KG1 (cell line): ENCODE measurements at regions not wholly inside any gene's neighbourhood (a gene's known extent, or its start where the extent isn't known, plus 50 kb on each side); places are given as distances from the start of the nearest gene placed in this dataset.

Source experiments
- DNase-seq: peaks from one replicate; lab custom pipeline; 2025; lab: John Stamatoyannopoulos, UW

GRCh38 chr11:109165035-109165434 is 257.0 kb upstream of the C11orf87 start:
- no peak for DNase-seq

GRCh38 chr11:109166441-109166840 is 255.5 kb upstream of the C11orf87 start:
- DNase-seq: no peak

GRCh38 chr11:109173504-109173903 is 248.5 kb upstream of the C11orf87 start:
- no peak for DNase-seq

- no peak for DNase-seq
Observed at GRCh38 chr11:109184376-109184775, 237.6 kb upstream of the C11orf87 start.

GRCh38 chr11:109192864-109193263 is 229.1 kb upstream of the C11orf87 start:
- DNase-seq: no peak

GRCh38 chr11:109193880-109194279 is 228.1 kb upstream of the C11orf87 start:
- no peak for DNase-seq

GRCh38 chr11:109196016-109196415 is 226.0 kb upstream of the C11orf87 start:
- no peak for DNase-seq

- peak; percentile 32 for DNase-seq
Observed at GRCh38 chr11:109197656-109198055, 224.3 kb upstream of the C11orf87 start.

- no peak for DNase-seq
Observed at GRCh38 chr11:109203176-109203575, 218.8 kb upstream of the C11orf87 start.

- no peak for DNase-seq
Observed at GRCh38 chr11:109205312-109205711, 216.7 kb upstream of the C11orf87 start.

- DNase-seq: no peak
Observed at GRCh38 chr11:109208121-109208520, 213.9 kb upstream of the C11orf87 start.

- DNase-seq: no peak
Observed at GRCh38 chr11:109209572-109209971, 212.4 kb upstream of the C11orf87 start.

- DNase-seq: no peak
Observed at GRCh38 chr11:109221190-109221589, 200.8 kb upstream of the C11orf87 start.

GRCh38 chr11:109222761-109223160 is 199.2 kb upstream of the C11orf87 start:
- DNase-seq: no peak

GRCh38 chr11:109223451-109223850 is 198.5 kb upstream of the C11orf87 start:
- DNase-seq: no peak

GRCh38 chr11:109229682-109230081 is 192.3 kb upstream of the C11orf87 start:
- no peak for DNase-seq

GRCh38 chr11:109236188-109236587 is 185.8 kb upstream of the C11orf87 start:
- DNase-seq: no peak

- DNase-seq: no peak
Observed at GRCh38 chr11:109236696-109237095, 185.3 kb upstream of the C11orf87 start.

GRCh38 chr11:109237636-109238035 is 184.4 kb upstream of the C11orf87 start:
- DNase-seq: no peak

- DNase-seq: no peak
Observed at GRCh38 chr11:109241988-109242536, 179.9 kb upstream of the C11orf87 start.

GRCh38 chr11:109247071-109247470 is 174.9 kb upstream of the C11orf87 start:
- no peak for DNase-seq

- no peak for DNase-seq
Observed at GRCh38 chr11:109249597-109249996, 172.4 kb upstream of the C11orf87 start.

- no peak for DNase-seq
Observed at GRCh38 chr11:109251230-109251629, 170.8 kb upstream of the C11orf87 start.

- no peak for DNase-seq
Observed at GRCh38 chr11:109264128-109264527, 157.9 kb upstream of the C11orf87 start.
